ENCODE measurements at regions not wholly inside any gene's neighbourhood (a gene's known extent, or its start where the extent isn't known, plus 50 kb on each side); places are given as distances from the start of the nearest gene placed in this dataset.

DNA sequence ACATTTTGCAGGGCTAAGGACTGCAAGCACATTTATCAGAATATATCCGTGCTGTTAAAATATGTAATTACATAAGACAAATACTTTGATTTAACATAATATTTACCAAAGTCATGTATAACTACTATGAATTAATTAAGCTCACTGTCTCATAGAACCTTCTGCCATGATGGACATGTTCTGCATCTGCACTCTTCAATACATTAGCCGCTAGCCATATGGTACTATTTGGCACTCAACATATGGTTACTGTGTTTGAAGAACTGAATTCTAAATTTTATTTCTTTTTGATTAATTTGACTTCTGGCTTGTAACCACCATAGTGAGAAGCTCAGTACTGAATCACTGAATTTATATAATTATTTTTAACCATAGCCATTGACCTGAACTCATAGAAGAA is 427.0 kb upstream of the TRAM1L1 start:
- TF ChIP-seq, protein P1, sequence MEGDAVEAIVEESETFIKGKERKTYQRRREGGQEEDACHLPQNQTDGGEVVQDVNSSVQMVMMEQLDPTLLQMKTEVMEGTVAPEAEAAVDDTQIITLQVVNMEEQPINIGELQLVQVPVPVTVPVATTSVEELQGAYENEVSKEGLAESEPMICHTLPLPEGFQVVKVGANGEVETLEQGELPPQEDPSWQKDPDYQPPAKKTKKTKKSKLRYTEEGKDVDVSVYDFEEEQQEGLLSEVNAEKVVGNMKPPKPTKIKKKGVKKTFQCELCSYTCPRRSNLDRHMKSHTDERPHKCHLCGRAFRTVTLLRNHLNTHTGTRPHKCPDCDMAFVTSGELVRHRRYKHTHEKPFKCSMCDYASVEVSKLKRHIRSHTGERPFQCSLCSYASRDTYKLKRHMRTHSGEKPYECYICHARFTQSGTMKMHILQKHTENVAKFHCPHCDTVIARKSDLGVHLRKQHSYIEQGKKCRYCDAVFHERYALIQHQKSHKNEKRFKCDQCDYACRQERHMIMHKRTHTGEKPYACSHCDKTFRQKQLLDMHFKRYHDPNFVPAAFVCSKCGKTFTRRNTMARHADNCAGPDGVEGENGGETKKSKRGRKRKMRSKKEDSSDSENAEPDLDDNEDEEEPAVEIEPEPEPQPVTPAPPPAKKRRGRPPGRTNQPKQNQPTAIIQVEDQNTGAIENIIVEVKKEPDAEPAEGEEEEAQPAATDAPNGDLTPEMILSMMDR (IDR thresholded peaks at IDR 0.05) = no peak
- TF ChIP-seq ZFX (IDR thresholded peaks at IDR 0.05; ENCODE audit: borderline replicate concordance) = no peak
